RKO (cell line): ENCODE measurements at regions not wholly inside any gene's neighbourhood (a gene's known extent, or its start where the extent isn't known, plus 50 kb on each side); places are given as distances from the start of the nearest gene placed in this dataset.

Source experiments
- DNase-seq: peaks from one replicate; pipeline ENCODE4 v3.0.0-alpha.2; 2016; ENCODE audit warnings: low spot score

- DNase-seq: no peak
These were observed 308.5 kb downstream of the BMP7 start for GRCh38 chr20:56957737-56958553.

GRCh38 chr20:56964901-56965300 lies 301.5 kb downstream of the BMP7 start:
- DNase-seq: no peak

GRCh38 chr20:56967916-56968315 lies 298.5 kb downstream of the BMP7 start:
- no peak for DNase-seq

GRCh38 chr20:56968376-56969048 lies 297.9 kb downstream of the BMP7 start:
- DNase-seq: no peak

- DNase-seq: peak; percentile 27
These were observed 291.8 kb downstream of the BMP7 start for GRCh38 chr20:56974499-56975250.

- no peak for DNase-seq
These were observed 290.6 kb downstream of the BMP7 start for GRCh38 chr20:56975838-56976237.

- no peak for DNase-seq
These were observed 290.1 kb downstream of the BMP7 start for GRCh38 chr20:56976336-56976735.

GRCh38 chr20:56978475-56978874 lies 288.0 kb downstream of the BMP7 start:
- no peak for DNase-seq

- DNase-seq: no peak
These were observed 287.3 kb downstream of the BMP7 start for GRCh38 chr20:56979125-56979524.

GRCh38 chr20:56981301-56981700 lies 285.1 kb downstream of the BMP7 start:
- DNase-seq: no peak

GRCh38 chr20:56983813-56984212 lies 282.6 kb downstream of the BMP7 start:
- no peak for DNase-seq

- peak; percentile 39 for DNase-seq
These were observed 281.3 kb downstream of the BMP7 start for GRCh38 chr20:56985066-56985685.

GRCh38 chr20:56986476-56986875 lies 280.0 kb downstream of the BMP7 start:
- DNase-seq: no peak

GRCh38 chr20:56986931-56987720 lies 279.3 kb downstream of the BMP7 start:
- no peak for DNase-seq

- no peak for DNase-seq
These were observed 278.5 kb downstream of the BMP7 start for GRCh38 chr20:56987986-56988385.

- no peak for DNase-seq
These were observed 278.0 kb downstream of the BMP7 start for GRCh38 chr20:56988446-56988845.

GRCh38 chr20:56989516-56989915 lies 276.9 kb downstream of the BMP7 start:
- peak; percentile 29 for DNase-seq

- DNase-seq: no peak
These were observed 273.4 kb downstream of the BMP7 start for GRCh38 chr20:56993020-56993559.

- no peak for DNase-seq
These were observed 272.4 kb downstream of the BMP7 start for GRCh38 chr20:56994006-56994405.

- DNase-seq: no peak
These were observed 271.3 kb downstream of the BMP7 start for GRCh38 chr20:56995149-56995548.

- peak; percentile 22 for DNase-seq
These were observed 270.8 kb downstream of the BMP7 start for GRCh38 chr20:56995635-56996075.
